SU-DHL-6 (cell line): ENCODE measurements at regions not wholly inside any gene's neighbourhood (a gene's known extent, or its start where the extent isn't known, plus 50 kb on each side); places are given as distances from the start of the nearest gene placed in this dataset.

ENCODE experiments used
- H2AFZ ChIP-seq: fragments of 200-600 bp; sonication (generic); 2 replicates; pipeline ENCODE4 v1.6.1; 2014; ENCODE audit warnings: low read depth, mild to moderate bottlenecking, moderate library complexity, mixed read lengths, antibody characterized with exemption, low read length; ENCODE audit not compliant: severe bottlenecking
- H3F3A ChIP-seq: fragments of 200-600 bp; shearing (Covaris generic); 2 replicates; pipeline ENCODE4 v1.6.0; 2016; ENCODE audit warnings: antibody characterized with exemption, mild to moderate bottlenecking; ENCODE audit not compliant: insufficient read depth
- H3K27ac ChIP-seq: fragments of 200-600 bp; sonication (generic); 2 replicates; pipeline ENCODE4 v1.5.1; 2016; ENCODE audit warnings: low read depth, mild to moderate bottlenecking, low read length, moderate library complexity, mixed read lengths
- H3K27me3 ChIP-seq: fragments of 200-600 bp; sonication (generic), shearing (Covaris generic); 2 replicates; pipeline ENCODE4 v1.6.0; 2014; ENCODE audit warnings: mild to moderate bottlenecking, low read length
- H3K36me3 ChIP-seq: fragments of 200-600 bp; sonication (generic); 2 replicates; pipeline ENCODE4 v1.6.1; 2014; ENCODE audit warnings: mild to moderate bottlenecking, low read length, mixed read lengths
- H3K4me2 ChIP-seq: fragments of 300-600, 200-600 bp; shearing (Covaris generic), sonication (generic); 2 replicates; pipeline ENCODE4 v1.6.0; 2014; ENCODE audit warnings: low read length, low read depth, mild to moderate bottlenecking; ENCODE audit not compliant: poor library complexity, severe bottlenecking
- H3K4me3 ChIP-seq: fragments of 200-600 bp; sonication (generic); 2 replicates; pipeline ENCODE4 v1.5.1; 2014; ENCODE audit warnings: antibody characterized with exemption, low read length, mild to moderate bottlenecking, mixed read lengths; ENCODE audit not compliant: insufficient read depth, poor library complexity, severe bottlenecking
- H3K79me2 ChIP-seq: fragments of 200-600 bp; sonication (generic); 2 replicates; pipeline ENCODE4 v1.6.1; 2014; ENCODE audit warnings: mild to moderate bottlenecking, low read length, moderate library complexity; ENCODE audit not compliant: insufficient read depth
- H3K9ac ChIP-seq: fragments of 200-600 bp; sonication (generic); 2 replicates; pipeline ENCODE4 v1.7.0; 2014; ENCODE audit warnings: mild to moderate bottlenecking, low read length
- H3K9me2 ChIP-seq: fragments of 200-600 bp; sonication (generic); replicated peaks from 2 replicates; pipeline ENCODE4 v1.6.1; 2014; ENCODE audit warnings: low read length; ENCODE audit not compliant: insufficient read depth
- H3K9me3 ChIP-seq: fragments of 200-600 bp; sonication (generic); 2 replicates; pipeline ENCODE4 v1.6.1; 2014; ENCODE audit warnings: low read length, mixed read lengths; ENCODE audit not compliant: insufficient read depth
- H4K20me1 ChIP-seq: fragments of 200-600 bp; sonication (generic); 2 replicates; pipeline ENCODE4 v1.6.1; 2014; ENCODE audit warnings: low read depth, mild to moderate bottlenecking, antibody characterized with exemption, low read length, moderate library complexity, mixed read lengths
- CTCF ChIP-seq: fragments of 200-600 bp; sonication (generic); IDR thresholded peaks from one replicate; pipeline ENCODE4 v1.5.1; 2017; ENCODE audit warnings: antibody characterized with exemption, mild to moderate bottlenecking, low read length, moderate library complexity; ENCODE audit not compliant: insufficient read depth, poor library complexity, severe bottlenecking
- EZH2phosphoT487 ChIP-seq: fragments of 200-600 bp; sonication (generic), shearing (Covaris generic); conservative IDR thresholded peaks from 2 replicates; pipeline ENCODE4 v1.6.1; 2018; ENCODE audit warnings: mild to moderate bottlenecking, antibody characterized with exemption, low read length, moderate library complexity, mixed read lengths

- Histone ChIP-seq H3K9ac (no peak overlapping the region), H3K4me3 (no peak overlapping the region), H3K4me2 (no peak overlapping the region), H4K20me1 (no peaks in the 10 kb centered on the region), H3K27ac (no peak overlapping the region), H3K79me2 (no peaks in the 10 kb centered on the region), H3K36me3 (no peaks in the 10 kb centered on the region), H2AFZ (no peak overlapping the region), H3K27me3 (no peaks in the 10 kb centered on the region), H3F3A (no peaks in the 10 kb centered on the region), H3K9me2 (no peaks in the 10 kb centered on the region), H3K9me3 (no peaks in the 10 kb centered on the region)
- TF ChIP-seq EZH2phosphoT487 (no peak), CTCF (no peak)
Measured at GRCh38 chr4:138892483-138893407, 122.8 kb upstream of the NOCT start.

- Histone ChIP-seq H3K9ac (no peak overlapping the region), H3K9me3 (no peaks in the 10 kb centered on the region), H2AFZ (no peak overlapping the region)
Measured at GRCh38 chr4:138891631-138892031, 124.0 kb upstream of the NOCT start.

GRCh38 chr4:138890891-138891570 is 124.5 kb upstream of the NOCT start:
- H3F3A ChIP-seq: no peaks in the 10 kb centered on the region
- H3K9me3 ChIP-seq: no peaks in the 10 kb centered on the region
- no peaks in the 10 kb centered on the region for H3K79me2 ChIP-seq
- H3K4me3 ChIP-seq: no peak overlapping the region
- no peak overlapping the region for H2AFZ ChIP-seq
- H3K4me2 ChIP-seq: no peak overlapping the region
- no peaks in the 10 kb centered on the region for H3K27me3 ChIP-seq
- no peaks in the 10 kb centered on the region for H4K20me1 ChIP-seq
- H3K9me2 ChIP-seq: no peaks in the 10 kb centered on the region
- H3K27ac ChIP-seq: no peak overlapping the region
- no peaks in the 10 kb centered on the region for H3K36me3 ChIP-seq
- no peak for TF ChIP-seq CTCF
- TF ChIP-seq EZH2phosphoT487: no peak
- no peak overlapping the region for H3K9ac ChIP-seq

More at GRCh38 chr4:138891631-138892031, 124.0 kb upstream of the NOCT start:
- Histone ChIP-seq H3K36me3 (no peaks in the 10 kb centered on the region), H3K27ac (no peak overlapping the region), H3K79me2 (no peaks in the 10 kb centered on the region), H3K27me3 (no peaks in the 10 kb centered on the region), H3F3A (no peaks in the 10 kb centered on the region), H3K4me2 (no peak overlapping the region), H3K9me2 (no peaks in the 10 kb centered on the region), H3K4me3 (no peak overlapping the region), H4K20me1 (no peaks in the 10 kb centered on the region)
- TF ChIP-seq EZH2phosphoT487: no peak
- TF ChIP-seq CTCF: no peak
